Tibial nerve (tissue), 4 donors: ENCODE measurements at regions not wholly inside any gene's neighbourhood (a gene's known extent, or its start where the extent isn't known, plus 50 kb on each side); places are given as distances from the start of the nearest gene placed in this dataset.
"Not testable (repeated sequence)": the region's sequence is repeated elsewhere in the genome, so short reads cannot be mapped to it uniquely, and the experiment has no call there.

ENCODE experiments used
- DNase-seq, 2 donors: peaks; one replicate each; pipeline ENCODE4 v3.0.0-alpha.2; 2019; ENCODE audit warnings: low spot score in 2 of 2
- H3K27ac ChIP-seq, 4 donors: fragments of 200-600 bp; sonication (generic) in 3 of 4; one replicate each; pipeline ENCODE4 v1.5.1; 2017 to 2019; ENCODE audit warnings: mild to moderate bottlenecking in 1 of 4
- H3K27me3 ChIP-seq, 2 donors: fragments of 200-600 bp; sonication (generic) in 1 of 2; one replicate each; pipeline versions ENCODE4 v1.5.1 to v1.6.0; 2017 to 2019
- H3K36me3 ChIP-seq, 3 donors: fragments of 200-600 bp; sonication (generic); one replicate each; pipeline ENCODE4 v1.5.1; 2018 to 2019
- H3K4me1 ChIP-seq, 4 donors: fragments of 200-600 bp; sonication (generic) in 3 of 4; one replicate each; pipeline ENCODE4 v1.5.1; 2017 to 2019
- H3K4me3 ChIP-seq, 4 donors: fragments of 200-600 bp; sonication (generic) in 3 of 4; one replicate each; pipeline ENCODE4 v1.5.1; 2017 to 2019; ENCODE audit warnings: mild to moderate bottlenecking in 1 of 4, moderate library complexity in 1 of 4
- H3K9me3 ChIP-seq, 4 donors: fragments of 200-600 bp; sonication (generic) in 3 of 4; one replicate each; pipeline ENCODE4 v1.5.1; 2017 to 2019
- CTCF ChIP-seq, 5 experiments: fragments of 200-600 bp in 3 of 5; fragments of 450-650 bp in 2 of 5; sonication (generic) in 3 of 5; IDR thresholded peaks; one replicate each; pipeline ENCODE4 v1.5.1; 2016 to 2019; ENCODE audit warnings: antibody characterized with exemption in 5 of 5, mild to moderate bottlenecking in 3 of 5, moderate library complexity in 2 of 5
- EP300 ChIP-seq, 2 donors: sonication (generic); formaldehyde crosslinking; IDR thresholded peaks; one replicate each; pipeline ENCODE4 v1.6.1; 2017; ENCODE audit warnings: antibody characterized with exemption in 2 of 2, mild to moderate bottlenecking in 1 of 2
- POLR2A ChIP-seq, 2 donors: fragments of 450-650 bp; IDR thresholded peaks; one replicate each; pipeline ENCODE4 v1.6.1; 2017; ENCODE audit warnings: antibody characterized with exemption in 2 of 2, mild to moderate bottlenecking in 2 of 2, moderate library complexity in 2 of 2
- WGBS, 2 donors: methylation state at CpG; one replicate each; pipeline ENCODE4 v1.1.5; 2018; 5-methylcytosine and 5-hydroxymethylcytosine counted together

DNA sequence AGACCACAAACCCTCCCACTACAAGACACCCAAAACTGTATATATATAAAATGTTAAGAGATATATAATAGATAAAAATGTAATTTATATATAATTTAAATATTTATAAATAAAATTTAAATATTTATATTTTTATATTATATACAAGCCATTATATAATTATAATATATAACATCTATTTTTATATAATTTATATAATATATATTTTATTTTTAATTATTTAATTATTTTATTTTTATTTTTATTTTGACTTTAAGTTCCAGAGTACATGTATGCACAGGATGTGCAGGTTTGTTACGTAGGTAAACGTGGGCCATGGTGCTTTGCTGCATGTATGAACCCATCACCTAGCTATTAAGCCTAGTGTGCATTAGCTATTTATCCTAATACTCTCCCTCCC lies 1090.2 kb downstream of the NXPH1 start:
- 98 to 100% methylated on average over 2 of the region's 2 CpGs for WGBS, 2 donors
- Histone ChIP-seq H3K27me3 (no peaks in the 10 kb centered on the region), H3K36me3 (no peaks in the 10 kb centered on the region), H3K9me3 (no peaks in the 10 kb centered on the region), H3K27ac (no peak overlapping the region), H3K4me1 (no peaks in the 10 kb centered on the region), H3K4me3 (no peak overlapping the region)
- no peak for DNase-seq
- TF ChIP-seq EP300 (IDR thresholded peaks at IDR 0.05) (no peak), CTCF (IDR thresholded peaks at IDR 0.05) (no peak), POLR2A (IDR thresholded peaks at IDR 0.05) (no peak)

- not testable (repeated sequence) for H3K27ac ChIP-seq, H3K36me3 ChIP-seq, H3K4me3 ChIP-seq, H3K4me1 ChIP-seq, H3K9me3 ChIP-seq, DNase-seq, H3K27me3 ChIP-seq
- WGBS, 2 donors = 91 to 93% methylated on average over 4 of the region's 4 CpGs
Observed at GRCh38 chr7:9552431-9552830, 1119.0 kb downstream of the NXPH1 start.

DNA sequence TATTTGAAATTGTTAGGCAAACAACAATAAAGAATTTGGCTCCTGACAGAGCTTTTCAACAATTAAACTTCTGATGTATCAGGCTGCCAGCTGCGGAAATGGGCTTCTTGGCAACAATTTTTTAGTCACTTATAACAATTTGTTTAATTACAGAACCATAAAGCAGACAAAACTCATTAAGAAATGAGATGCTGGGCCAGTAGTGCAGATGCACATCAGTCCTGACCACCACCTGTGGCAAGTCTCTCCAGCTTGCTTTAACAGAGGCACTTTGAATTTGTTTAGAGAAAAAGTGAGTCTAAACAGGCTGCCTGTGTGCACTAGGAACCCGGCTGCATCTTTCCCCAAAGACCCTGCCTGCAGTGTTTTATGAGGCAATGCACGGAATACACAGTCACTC lies 1124.4 kb downstream of the NXPH1 start:
- DNase-seq = no peak
- Histone ChIP-seq H3K27ac (no peak overlapping the region), H3K9me3 (no peaks in the 10 kb centered on the region), H3K36me3 (no peaks in the 10 kb centered on the region), H3K4me1 (no peaks in the 10 kb centered on the region), H3K4me3 (no peak overlapping the region), H3K27me3 (no peaks in the 10 kb centered on the region)
- WGBS, 2 donors = 29 to 32% methylated on average over 3 of the region's 3 CpGs
- no peak for TF ChIP-seq POLR2A (IDR thresholded peaks at IDR 0.05)
- no peak for TF ChIP-seq CTCF (IDR thresholded peaks at IDR 0.05)
- TF ChIP-seq EP300 (IDR thresholded peaks at IDR 0.05) = no peak

GRCh38 chr7:9575716-9576115 lies 1142.3 kb downstream of the NXPH1 start:
- DNase-seq = no peak
- Histone ChIP-seq H3K4me1 (no peaks in the 10 kb centered on the region), H3K27me3 (no peaks in the 10 kb centered on the region), H3K9me3 (no peaks in the 10 kb centered on the region), H3K36me3 (no peaks in the 10 kb centered on the region), H3K27ac (no peak overlapping the region), H3K4me3 (no peak overlapping the region)
- no peak for TF ChIP-seq EP300 (IDR thresholded peaks at IDR 0.05)
- no peak for TF ChIP-seq CTCF (IDR thresholded peaks at IDR 0.05)
- TF ChIP-seq POLR2A (IDR thresholded peaks at IDR 0.05) = no peak
- WGBS, 2 donors = 43 to 44% methylated on average over 1 of the region's 1 CpG

- no peaks in the 10 kb centered on the region for H3K4me1 ChIP-seq
- WGBS, 2 donors = 48 to 56% methylated on average over 2 of the region's 2 CpGs
- TF ChIP-seq CTCF (IDR thresholded peaks at IDR 0.05) (no peak), POLR2A (IDR thresholded peaks at IDR 0.05) (no peak), EP300 (IDR thresholded peaks at IDR 0.05) (no peak)
Observed at GRCh38 chr7:9582824-9583223, 1149.4 kb downstream of the NXPH1 start.

DNA sequence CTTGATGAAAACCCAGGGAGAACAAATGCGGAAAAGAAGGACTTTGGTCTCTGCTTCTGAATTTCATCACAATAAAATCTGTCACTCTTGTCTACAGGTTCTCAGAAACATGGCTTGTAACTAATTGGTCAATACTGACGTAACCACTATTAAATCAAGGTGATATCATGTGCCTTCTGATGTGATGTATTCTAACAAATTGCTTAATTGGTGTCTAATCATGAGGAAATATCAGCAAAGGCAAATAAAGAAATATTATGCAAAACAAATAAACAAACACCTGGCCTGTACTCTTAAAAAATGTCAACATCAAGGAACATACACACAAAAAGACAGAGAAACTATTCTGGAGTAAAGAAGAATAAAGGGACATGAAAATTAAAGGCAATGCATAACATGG lies 1165.0 kb downstream of the NXPH1 start:
- no peak for TF ChIP-seq CTCF (IDR thresholded peaks at IDR 0.05)
- TF ChIP-seq POLR2A (IDR thresholded peaks at IDR 0.05) = no peak
- no peak for TF ChIP-seq EP300 (IDR thresholded peaks at IDR 0.05)
- WGBS, 2 donors = 91 to 94% methylated on average over 2 of the region's 2 CpGs
- H3K36me3 ChIP-seq = no peaks in the 10 kb centered on the region
- no peak overlapping the region for H3K4me3 ChIP-seq
- no peaks in the 10 kb centered on the region for H3K9me3 ChIP-seq
- no peaks in the 10 kb centered on the region for H3K4me1 ChIP-seq
- no peak for DNase-seq
- no peak overlapping the region for H3K27ac ChIP-seq
- H3K27me3 ChIP-seq = no peaks in the 10 kb centered on the region

More at GRCh38 chr7:9582824-9583223, 1149.4 kb downstream of the NXPH1 start:
- Histone ChIP-seq H3K36me3 (no peaks in the 10 kb centered on the region), H3K27ac (no peak overlapping the region), H3K27me3 (no peaks in the 10 kb centered on the region), H3K4me3 (no peak overlapping the region), H3K9me3 (no peaks in the 10 kb centered on the region)
- DNase-seq = no peak
